ENCODE measurements at regions not wholly inside any gene's neighbourhood (a gene's known extent, or its start where the extent isn't known, plus 50 kb on each side); places are given as distances from the start of the nearest gene placed in this dataset.

DNA sequence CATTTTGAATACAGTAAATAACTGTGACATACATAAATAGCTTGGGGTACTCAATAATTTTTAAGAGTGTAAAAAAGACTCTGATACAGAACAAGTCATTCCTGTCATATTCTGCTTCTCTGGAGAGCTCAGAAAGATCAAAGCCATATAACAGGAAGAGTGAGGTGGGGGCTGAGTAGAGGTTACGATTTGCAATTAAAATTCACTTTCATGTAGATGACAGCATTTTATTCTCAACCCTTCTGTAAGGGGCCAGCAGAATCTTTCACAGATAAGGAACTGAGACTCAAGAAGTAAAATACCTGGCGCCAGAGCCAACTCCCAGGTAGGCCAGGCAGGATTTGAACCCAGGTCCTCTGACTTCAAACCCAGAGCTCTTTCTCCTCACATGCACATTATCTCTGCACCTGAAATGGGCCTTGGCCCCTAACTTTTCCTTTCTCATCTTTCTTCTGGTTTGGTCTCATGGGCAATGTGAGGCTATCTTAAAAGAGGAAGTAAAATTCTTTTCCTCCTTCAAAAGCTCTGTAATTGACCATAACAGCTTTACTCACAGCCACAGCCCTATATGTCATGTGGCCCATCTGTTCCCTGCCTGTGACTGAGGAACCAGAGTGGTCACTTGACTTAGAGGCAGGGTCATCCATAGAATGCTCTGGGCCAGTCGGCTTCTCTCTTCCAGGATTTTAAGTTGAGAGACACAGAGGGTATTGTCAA lies 80.9 kb upstream of the SYT6 start:
- TF ChIP-seq FOXM1 (IDR thresholded peaks at IDR 0.05; ENCODE audit: borderline replicate concordance) (no peak), FOXK2 (IDR thresholded peaks at IDR 0.05) (no peak), BHLHE40 (IDR thresholded peaks at IDR 0.05; ENCODE audit: borderline replicate concordance) (no peak), CTBP1 (IDR thresholded peaks at IDR 0.05; ENCODE audit: borderline replicate concordance) (no peak), ELF4 (IDR thresholded peaks at IDR 0.05) (no peak), SP1 (IDR thresholded peaks at IDR 0.05) (no peak), FOXA1 (IDR thresholded peaks at IDR 0.05) (no peak)
